ENCODE measurements at regions not wholly inside any gene's neighbourhood (a gene's known extent, or its start where the extent isn't known, plus 50 kb on each side); places are given as distances from the start of the nearest gene placed in this dataset.

DNA sequence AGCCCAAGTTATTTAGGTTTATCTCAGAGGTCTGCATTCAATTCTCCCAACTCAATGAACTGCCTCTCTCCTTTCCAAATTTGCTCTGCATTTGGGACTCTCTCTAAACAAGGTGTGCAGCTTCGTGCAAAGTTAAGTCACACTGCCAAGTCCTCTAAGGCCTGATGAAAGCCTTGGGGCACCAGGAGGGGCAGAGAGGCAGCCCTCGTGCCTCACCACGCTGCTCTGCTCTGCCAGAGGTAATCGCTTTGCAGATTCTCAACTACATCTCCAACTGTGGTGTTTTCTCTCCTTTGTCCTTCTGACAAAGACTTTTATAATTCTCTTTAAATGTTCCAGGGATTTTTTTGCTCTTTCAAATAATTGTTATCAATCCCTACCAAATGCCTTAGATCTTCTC is 283.0 kb downstream of the MEIS1 start:
- no peak for DNase-seq (ENCODE audit: low spot score)
- TF ChIP-seq, protein P1, sequence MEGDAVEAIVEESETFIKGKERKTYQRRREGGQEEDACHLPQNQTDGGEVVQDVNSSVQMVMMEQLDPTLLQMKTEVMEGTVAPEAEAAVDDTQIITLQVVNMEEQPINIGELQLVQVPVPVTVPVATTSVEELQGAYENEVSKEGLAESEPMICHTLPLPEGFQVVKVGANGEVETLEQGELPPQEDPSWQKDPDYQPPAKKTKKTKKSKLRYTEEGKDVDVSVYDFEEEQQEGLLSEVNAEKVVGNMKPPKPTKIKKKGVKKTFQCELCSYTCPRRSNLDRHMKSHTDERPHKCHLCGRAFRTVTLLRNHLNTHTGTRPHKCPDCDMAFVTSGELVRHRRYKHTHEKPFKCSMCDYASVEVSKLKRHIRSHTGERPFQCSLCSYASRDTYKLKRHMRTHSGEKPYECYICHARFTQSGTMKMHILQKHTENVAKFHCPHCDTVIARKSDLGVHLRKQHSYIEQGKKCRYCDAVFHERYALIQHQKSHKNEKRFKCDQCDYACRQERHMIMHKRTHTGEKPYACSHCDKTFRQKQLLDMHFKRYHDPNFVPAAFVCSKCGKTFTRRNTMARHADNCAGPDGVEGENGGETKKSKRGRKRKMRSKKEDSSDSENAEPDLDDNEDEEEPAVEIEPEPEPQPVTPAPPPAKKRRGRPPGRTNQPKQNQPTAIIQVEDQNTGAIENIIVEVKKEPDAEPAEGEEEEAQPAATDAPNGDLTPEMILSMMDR (IDR thresholded peaks at IDR 0.05) = no peak

GRCh38 chr2:66721776-66722175 is 286.9 kb downstream of the MEIS1 start:
- Histone ChIP-seq H3K27ac (no peak overlapping the region), H3K4me3 (no peak overlapping the region)
- no peak for DNase-seq (ENCODE audit: low spot score)
- TF ChIP-seq, protein P1 (IDR thresholded peaks at IDR 0.05) = no peak

More for the DNA sequence above, 283.0 kb downstream of the MEIS1 start:
- Histone ChIP-seq H3K27ac (no peak overlapping the region), H3K4me3 (no peak overlapping the region)

DNA sequence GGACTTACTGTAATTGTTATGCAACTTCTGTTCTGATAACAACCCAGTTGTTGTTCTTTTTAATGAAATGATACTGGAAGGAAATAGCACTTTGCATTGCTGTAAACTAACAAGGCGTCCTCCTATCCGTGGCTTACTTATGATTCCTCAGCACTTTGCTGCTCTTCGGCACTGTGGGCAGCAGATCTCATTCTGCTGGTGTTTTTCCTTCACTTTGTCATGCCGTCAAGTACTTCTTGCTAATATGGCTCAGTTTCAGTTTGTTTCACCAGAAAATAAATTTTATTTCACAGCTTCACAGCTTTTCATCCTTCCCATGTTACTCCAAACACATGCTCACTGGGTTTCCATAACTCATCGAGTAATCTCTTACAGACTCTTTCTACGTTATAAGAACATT is 289.3 kb downstream of the MEIS1 start:
- Histone ChIP-seq H3K27ac (no peak overlapping the region), H3K4me3 (no peak overlapping the region)
- TF ChIP-seq, protein P1 (IDR thresholded peaks at IDR 0.05) = no peak
- DNase-seq (ENCODE audit: low spot score) = no peak

GRCh38 chr2:66729416-66730330 is 294.7 kb downstream of the MEIS1 start:
- H3K4me3 ChIP-seq = no peak overlapping the region
- TF ChIP-seq, protein P1 (IDR thresholded peaks at IDR 0.05) = no peak
- no peak for DNase-seq (ENCODE audit: low spot score)
- no peak overlapping the region for H3K27ac ChIP-seq

GRCh38 chr2:66730441-66730840 is 295.5 kb downstream of the MEIS1 start:
- no peak overlapping the region for H3K27ac ChIP-seq
- no peak for DNase-seq (ENCODE audit: low spot score)
- TF ChIP-seq, protein P1 (IDR thresholded peaks at IDR 0.05) = no peak
- H3K4me3 ChIP-seq = no peak overlapping the region

DNA sequence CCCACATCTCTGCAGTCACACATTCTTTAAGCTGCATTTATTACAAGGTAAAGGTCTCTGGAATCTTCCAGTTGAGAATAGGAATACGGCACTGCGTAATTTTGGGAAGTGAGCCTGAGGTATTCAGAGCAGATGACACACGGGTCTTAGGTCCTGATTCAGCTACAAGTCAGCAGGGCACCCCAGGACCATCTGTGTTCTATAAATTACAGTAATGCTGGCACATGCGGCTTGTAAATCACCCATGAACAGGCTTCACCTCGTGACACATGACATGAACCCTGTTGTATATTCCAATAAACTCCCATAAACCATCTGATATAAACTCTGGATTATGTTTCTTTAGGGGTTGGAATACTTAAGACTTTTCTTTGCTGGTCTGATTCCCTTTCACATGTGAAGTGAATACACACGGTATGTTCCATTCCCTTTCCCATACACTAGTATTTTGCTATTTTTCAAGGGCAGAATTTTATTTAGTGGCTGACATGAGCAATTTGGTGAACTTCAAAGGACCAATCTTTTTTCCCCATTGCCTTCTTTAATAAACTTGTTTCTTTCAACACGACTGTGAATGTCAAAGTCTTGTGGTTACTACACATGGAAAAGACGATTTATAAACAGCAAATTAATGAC is 298.6 kb downstream of the MEIS1 start:
- Histone ChIP-seq H3K27ac (no peak overlapping the region), H3K4me3 (no peak overlapping the region)
- TF ChIP-seq, protein P1 (IDR thresholded peaks at IDR 0.05) = no peak
- no peak for DNase-seq (ENCODE audit: low spot score)

Data from coronary artery (tissue), 2 donors.